ENCODE measurements at regions not wholly inside any gene's neighbourhood (a gene's known extent, or its start where the extent isn't known, plus 50 kb on each side); places are given as distances from the start of the nearest gene placed in this dataset.

DNA sequence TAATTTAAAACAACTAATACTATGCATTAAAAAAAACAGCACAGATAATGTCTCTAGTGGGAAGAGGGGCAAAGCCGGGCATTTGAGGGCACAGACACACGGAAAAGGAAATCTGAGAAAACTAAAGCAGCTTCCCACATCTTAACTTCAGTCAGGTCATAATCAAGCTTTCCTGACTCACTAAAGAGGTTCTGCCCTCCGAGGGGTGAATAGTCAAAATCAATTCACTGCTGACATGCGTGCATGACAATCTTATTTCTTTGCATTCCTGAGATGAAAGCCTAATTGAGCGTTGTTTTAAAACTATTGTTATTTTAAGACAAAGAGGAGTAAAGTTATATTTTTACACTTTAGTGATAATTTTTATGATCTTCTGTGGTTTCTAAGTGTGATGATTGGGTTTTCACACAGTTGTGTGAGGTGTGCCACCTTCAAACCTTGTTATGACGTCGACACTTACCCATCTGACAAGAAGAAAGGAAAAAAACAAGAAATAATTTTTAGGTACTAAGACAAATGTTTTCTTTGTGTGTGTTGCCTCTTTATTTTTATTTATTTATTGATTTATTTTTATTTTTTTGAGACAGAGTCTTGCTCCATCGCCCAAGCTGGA, 90.9 kb downstream of the GATA6 start:
- no peak for ATAC-seq
- TF ChIP-seq RARB (CRISPR knock-in tag; IDR thresholded peaks at IDR 0.05) (no peak), TCF4 (CRISPR knock-in tag; IDR thresholded peaks at IDR 0.05; ENCODE audit: borderline replicate concordance) (no peak), ARNTL (CRISPR knock-in tag; IDR thresholded peaks at IDR 0.05; ENCODE audit: borderline replicate concordance, low read depth) (no peak), CSDC2 (CRISPR knock-in tag; IDR thresholded peaks at IDR 0.05) (no peak), OSR1 (CRISPR knock-in tag; IDR thresholded peaks at IDR 0.05) (no peak), ISL1 (CRISPR knock-in tag; IDR thresholded peaks at IDR 0.05) (no peak), GLIS3 (CRISPR knock-in tag; IDR thresholded peaks at IDR 0.05) (no peak), TOX (CRISPR knock-in tag; IDR thresholded peaks at IDR 0.05; ENCODE audit: borderline replicate concordance) (no peak), ZFP3 (CRISPR knock-in tag; IDR thresholded peaks at IDR 0.05) (no peak), ZC3H10 (CRISPR knock-in tag; IDR thresholded peaks at IDR 0.05) (no peak), SNAI2 (CRISPR knock-in tag; IDR thresholded peaks at IDR 0.05) (no peak), ZNF8 (CRISPR knock-in tag; IDR thresholded peaks at IDR 0.05) (no peak), ZNF565 (CRISPR knock-in tag; conservative IDR thresholded peaks at IDR 0.05; ENCODE audit: low read depth) (no peak), ZFP30 (CRISPR knock-in tag; IDR thresholded peaks at IDR 0.05) (no peak)
- TF ChIP-seq, protein P1, sequence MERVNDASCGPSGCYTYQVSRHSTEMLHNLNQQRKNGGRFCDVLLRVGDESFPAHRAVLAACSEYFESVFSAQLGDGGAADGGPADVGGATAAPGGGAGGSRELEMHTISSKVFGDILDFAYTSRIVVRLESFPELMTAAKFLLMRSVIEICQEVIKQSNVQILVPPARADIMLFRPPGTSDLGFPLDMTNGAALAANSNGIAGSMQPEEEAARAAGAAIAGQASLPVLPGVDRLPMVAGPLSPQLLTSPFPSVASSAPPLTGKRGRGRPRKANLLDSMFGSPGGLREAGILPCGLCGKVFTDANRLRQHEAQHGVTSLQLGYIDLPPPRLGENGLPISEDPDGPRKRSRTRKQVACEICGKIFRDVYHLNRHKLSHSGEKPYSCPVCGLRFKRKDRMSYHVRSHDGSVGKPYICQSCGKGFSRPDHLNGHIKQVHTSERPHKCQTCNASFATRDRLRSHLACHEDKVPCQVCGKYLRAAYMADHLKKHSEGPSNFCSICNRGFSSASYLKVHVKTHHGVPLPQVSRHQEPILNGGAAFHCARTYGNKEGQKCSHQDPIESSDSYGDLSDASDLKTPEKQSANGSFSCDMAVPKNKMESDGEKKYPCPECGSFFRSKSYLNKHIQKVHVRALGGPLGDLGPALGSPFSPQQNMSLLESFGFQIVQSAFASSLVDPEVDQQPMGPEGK (CRISPR knock-in tag; IDR thresholded peaks at IDR 0.05; ENCODE audit: borderline replicate concordance) = no peak
- TF ChIP-seq, protein P2, sequence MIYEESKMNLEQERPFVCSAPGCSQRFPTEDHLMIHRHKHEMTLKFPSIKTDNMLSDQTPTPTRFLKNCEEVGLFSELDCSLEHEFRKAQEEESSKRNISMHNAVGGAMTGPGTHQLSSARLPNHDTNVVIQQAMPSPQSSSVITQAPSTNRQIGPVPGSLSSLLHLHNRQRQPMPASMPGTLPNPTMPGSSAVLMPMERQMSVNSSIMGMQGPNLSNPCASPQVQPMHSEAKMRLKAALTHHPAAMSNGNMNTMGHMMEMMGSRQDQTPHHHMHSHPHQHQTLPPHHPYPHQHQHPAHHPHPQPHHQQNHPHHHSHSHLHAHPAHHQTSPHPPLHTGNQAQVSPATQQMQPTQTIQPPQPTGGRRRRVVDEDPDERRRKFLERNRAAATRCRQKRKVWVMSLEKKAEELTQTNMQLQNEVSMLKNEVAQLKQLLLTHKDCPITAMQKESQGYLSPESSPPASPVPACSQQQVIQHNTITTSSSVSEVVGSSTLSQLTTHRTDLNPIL (CRISPR knock-in tag; IDR thresholded peaks at IDR 0.05; ENCODE audit: low read depth) = no peak
- TF ChIP-seq, protein P3, sequence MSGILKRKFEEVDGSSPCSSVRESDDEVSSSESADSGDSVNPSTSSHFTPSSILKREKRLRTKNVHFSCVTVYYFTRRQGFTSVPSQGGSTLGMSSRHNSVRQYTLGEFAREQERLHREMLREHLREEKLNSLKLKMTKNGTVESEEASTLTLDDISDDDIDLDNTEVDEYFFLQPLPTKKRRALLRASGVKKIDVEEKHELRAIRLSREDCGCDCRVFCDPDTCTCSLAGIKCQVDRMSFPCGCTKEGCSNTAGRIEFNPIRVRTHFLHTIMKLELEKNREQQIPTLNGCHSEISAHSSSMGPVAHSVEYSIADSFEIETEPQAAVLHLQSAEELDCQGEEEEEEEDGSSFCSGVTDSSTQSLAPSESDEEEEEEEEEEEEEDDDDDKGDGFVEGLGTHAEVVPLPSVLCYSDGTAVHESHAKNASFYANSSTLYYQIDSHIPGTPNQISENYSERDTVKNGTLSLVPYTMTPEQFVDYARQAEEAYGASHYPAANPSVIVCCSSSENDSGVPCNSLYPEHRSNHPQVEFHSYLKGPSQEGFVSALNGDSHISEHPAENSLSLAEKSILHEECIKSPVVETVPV (CRISPR knock-in tag; IDR thresholded peaks at IDR 0.05) = no peak
- TF ChIP-seq, protein P4, sequence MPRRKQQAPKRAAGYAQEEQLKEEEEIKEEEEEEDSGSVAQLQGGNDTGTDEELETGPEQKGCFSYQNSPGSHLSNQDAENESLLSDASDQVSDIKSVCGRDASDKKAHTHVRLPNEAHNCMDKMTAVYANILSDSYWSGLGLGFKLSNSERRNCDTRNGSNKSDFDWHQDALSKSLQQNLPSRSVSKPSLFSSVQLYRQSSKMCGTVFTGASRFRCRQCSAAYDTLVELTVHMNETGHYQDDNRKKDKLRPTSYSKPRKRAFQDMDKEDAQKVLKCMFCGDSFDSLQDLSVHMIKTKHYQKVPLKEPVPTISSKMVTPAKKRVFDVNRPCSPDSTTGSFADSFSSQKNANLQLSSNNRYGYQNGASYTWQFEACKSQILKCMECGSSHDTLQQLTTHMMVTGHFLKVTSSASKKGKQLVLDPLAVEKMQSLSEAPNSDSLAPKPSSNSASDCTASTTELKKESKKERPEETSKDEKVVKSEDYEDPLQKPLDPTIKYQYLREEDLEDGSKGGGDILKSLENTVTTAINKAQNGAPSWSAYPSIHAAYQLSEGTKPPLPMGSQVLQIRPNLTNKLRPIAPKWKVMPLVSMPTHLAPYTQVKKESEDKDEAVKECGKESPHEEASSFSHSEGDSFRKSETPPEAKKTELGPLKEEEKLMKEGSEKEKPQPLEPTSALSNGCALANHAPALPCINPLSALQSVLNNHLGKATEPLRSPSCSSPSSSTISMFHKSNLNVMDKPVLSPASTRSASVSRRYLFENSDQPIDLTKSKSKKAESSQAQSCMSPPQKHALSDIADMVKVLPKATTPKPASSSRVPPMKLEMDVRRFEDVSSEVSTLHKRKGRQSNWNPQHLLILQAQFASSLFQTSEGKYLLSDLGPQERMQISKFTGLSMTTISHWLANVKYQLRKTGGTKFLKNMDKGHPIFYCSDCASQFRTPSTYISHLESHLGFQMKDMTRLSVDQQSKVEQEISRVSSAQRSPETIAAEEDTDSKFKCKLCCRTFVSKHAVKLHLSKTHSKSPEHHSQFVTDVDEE (CRISPR knock-in tag; IDR thresholded peaks at IDR 0.05) = no peak

DNA sequence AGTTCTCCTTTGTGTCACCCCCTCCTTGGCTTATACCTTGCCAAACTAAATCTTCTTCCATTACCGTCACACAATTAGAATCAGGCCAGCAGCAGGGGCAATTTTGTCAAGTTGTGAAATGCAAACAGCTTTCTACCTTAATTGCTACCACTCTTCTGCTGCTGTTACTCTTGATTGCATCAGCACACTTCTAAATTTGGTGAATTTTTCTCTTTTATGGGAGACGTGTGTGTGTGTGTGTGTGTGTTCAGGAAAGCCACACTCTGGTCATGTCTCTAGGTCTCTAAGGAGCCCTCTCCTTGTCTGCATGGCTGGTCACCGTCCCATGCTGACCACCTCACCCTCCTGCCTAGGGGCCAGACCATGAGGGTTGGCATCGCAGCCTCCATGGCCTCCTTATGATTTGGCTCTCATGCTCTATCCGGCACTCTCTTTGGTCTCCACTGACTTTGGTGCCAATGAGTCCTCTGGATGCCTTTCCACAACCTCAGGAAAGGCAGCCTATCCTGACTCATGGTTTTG, 87.7 kb downstream of the GATA6 start:
- TF ChIP-seq SNAI2 (CRISPR knock-in tag; IDR thresholded peaks at IDR 0.05) (no peak), PPARA (CRISPR knock-in tag; IDR thresholded peaks at IDR 0.05; ENCODE audit: borderline replicate concordance) (no peak), ZNF565 (CRISPR knock-in tag; conservative IDR thresholded peaks at IDR 0.05; ENCODE audit: low read depth) (no peak), TOX (CRISPR knock-in tag; IDR thresholded peaks at IDR 0.05; ENCODE audit: borderline replicate concordance) (no peak), ESRRG (CRISPR knock-in tag; IDR thresholded peaks at IDR 0.05) (no peak), ZNF70 (CRISPR knock-in tag; IDR thresholded peaks at IDR 0.05) (no peak), TCF4 (CRISPR knock-in tag; IDR thresholded peaks at IDR 0.05; ENCODE audit: borderline replicate concordance) (no peak), BACH2 (CRISPR knock-in tag; IDR thresholded peaks at IDR 0.05; ENCODE audit: borderline replicate concordance) (no peak)
- ATAC-seq = no peak

DNA sequence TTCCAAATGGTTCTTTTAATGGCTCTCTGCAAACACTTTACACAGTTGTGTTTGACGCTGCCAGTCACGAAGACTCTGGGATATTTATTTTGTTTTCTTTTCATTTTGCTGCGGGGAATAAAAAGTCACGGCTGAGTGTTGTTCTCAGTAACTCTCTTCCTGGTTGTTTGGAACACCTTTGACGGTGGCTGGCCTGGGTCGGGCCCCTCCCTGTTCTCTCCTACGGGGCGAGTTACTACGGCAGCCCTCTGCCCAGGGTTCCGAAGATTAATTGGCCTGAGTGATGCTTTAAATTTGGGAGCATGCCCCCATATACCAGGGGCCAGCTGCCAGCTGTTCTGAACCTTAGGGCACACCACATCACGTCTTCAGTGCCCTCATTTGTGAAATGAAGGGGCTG, 84.7 kb downstream of the GATA6 start:
- no peak for ATAC-seq
- TF ChIP-seq ESRRG (CRISPR knock-in tag; IDR thresholded peaks at IDR 0.05) = no peak
- TF ChIP-seq TCF4 (CRISPR knock-in tag; IDR thresholded peaks at IDR 0.05; ENCODE audit: borderline replicate concordance) = no peak
- TF ChIP-seq ZFP3 (CRISPR knock-in tag; IDR thresholded peaks at IDR 0.05) = no peak
- TF ChIP-seq GLIS3 (CRISPR knock-in tag; IDR thresholded peaks at IDR 0.05) = no peak
- TF ChIP-seq CSDC2 (CRISPR knock-in tag; IDR thresholded peaks at IDR 0.05) = no peak
